ENCODE measurements at regions not wholly inside any gene's neighbourhood (a gene's known extent, or its start where the extent isn't known, plus 50 kb on each side); places are given as distances from the start of the nearest gene placed in this dataset.
"Not testable (repeated sequence)": the region's sequence is repeated elsewhere in the genome, so short reads cannot be mapped to it uniquely, and the experiment has no call there.

- peak; percentile 14 for DNase-seq (ENCODE audit: low spot score)
Observed at GRCh38 chr10:85317827-85318226, 989.4 kb downstream of the CCSER2 start.

- DNase-seq (ENCODE audit: low spot score): peak; percentile 54
Observed at GRCh38 chr10:85318809-85319807, 990.7 kb downstream of the CCSER2 start.

- peak; percentile 11 for DNase-seq (ENCODE audit: low spot score)
Observed at GRCh38 chr10:85319826-85320225, 991.4 kb downstream of the CCSER2 start.

GRCh38 chr10:85333594-85333993 lies 1005.2 kb downstream of the CCSER2 start:
- no peak for DNase-seq (ENCODE audit: low spot score)

- no peak for DNase-seq (ENCODE audit: low spot score)
Observed at GRCh38 chr10:85362401-85362800, 1004.2 kb downstream of the GRID1 start.

- no peak for DNase-seq (ENCODE audit: low spot score)
Observed at GRCh38 chr10:85377029-85377806, 989.4 kb downstream of the GRID1 start.

- DNase-seq (ENCODE audit: low spot score): no peak
Observed at GRCh38 chr10:85379338-85379737, 987.3 kb downstream of the GRID1 start.

GRCh38 chr10:85400981-85401695 lies 965.5 kb downstream of the GRID1 start:
- DNase-seq (ENCODE audit: low spot score): no peak

- DNase-seq (ENCODE audit: low spot score): no peak
Observed at GRCh38 chr10:85402541-85402940, 964.1 kb downstream of the GRID1 start.

GRCh38 chr10:85407088-85407487 lies 959.5 kb downstream of the GRID1 start:
- no peak for DNase-seq (ENCODE audit: low spot score)

- DNase-seq (ENCODE audit: low spot score): no peak
Observed at GRCh38 chr10:85408388-85408787, 958.2 kb downstream of the GRID1 start.

- DNase-seq (ENCODE audit: low spot score): not testable (repeated sequence)
Observed at GRCh38 chr10:85410586-85410985, 956.0 kb downstream of the GRID1 start.

- DNase-seq (ENCODE audit: low spot score): no peak
Observed at GRCh38 chr10:85413570-85413969, 953.0 kb downstream of the GRID1 start.

- peak; percentile 86 for DNase-seq (ENCODE audit: low spot score)
Observed at GRCh38 chr10:85420501-85421191, 945.9 kb downstream of the GRID1 start.

- no peak for DNase-seq (ENCODE audit: low spot score)
Observed at GRCh38 chr10:85421421-85421820, 945.2 kb downstream of the GRID1 start.

GRCh38 chr10:85429126-85429525 lies 937.5 kb downstream of the GRID1 start:
- no peak for DNase-seq (ENCODE audit: low spot score)

GRCh38 chr10:85430991-85431390 lies 935.6 kb downstream of the GRID1 start:
- DNase-seq (ENCODE audit: low spot score): no peak

GRCh38 chr10:85433248-85433647 lies 933.3 kb downstream of the GRID1 start:
- DNase-seq (ENCODE audit: low spot score): no peak

GRCh38 chr10:85444868-85445267 lies 921.7 kb downstream of the GRID1 start:
- DNase-seq (ENCODE audit: low spot score): no peak

GRCh38 chr10:85445702-85446101 lies 920.9 kb downstream of the GRID1 start:
- DNase-seq (ENCODE audit: low spot score): no peak

- no peak for DNase-seq (ENCODE audit: low spot score)
Observed at GRCh38 chr10:85446827-85447226, 919.8 kb downstream of the GRID1 start.
